NT2/D1 (cell line): ENCODE measurements at regions not wholly inside any gene's neighbourhood (a gene's known extent, or its start where the extent isn't known, plus 50 kb on each side); places are given as distances from the start of the nearest gene placed in this dataset.
"Not testable (repeated sequence)": the region's sequence is repeated elsewhere in the genome, so short reads cannot be mapped to it uniquely, and the experiment has no call there.

Experiments
- DNase-seq: peaks from one replicate; pipeline ENCODE4 v3.0.0-alpha.2; 2011; ENCODE audit warnings: low read depth, low spot score
- H3K27me3 ChIP-seq: 2 replicates; pipeline ENCODE4 v1.6.0; 2011; ENCODE audit warnings: mild to moderate bottlenecking; ENCODE audit not compliant: insufficient read length, insufficient read depth
- H3K36me3 ChIP-seq: 2 replicates; pipeline ENCODE4 v1.6.1; 2011; ENCODE audit warnings: mild to moderate bottlenecking, low read length, mixed read lengths; ENCODE audit not compliant: insufficient read depth, insufficient read length
- H3K4me1 ChIP-seq: 2 replicates; pipeline ENCODE4 v1.5.1; 2011; ENCODE audit not compliant: insufficient read depth, insufficient read length
- H3K4me3 ChIP-seq: 2 replicates; pipeline ENCODE4 v1.5.1; 2011; ENCODE audit warnings: low read depth; ENCODE audit not compliant: insufficient read length
- H3K9ac ChIP-seq: 2 replicates; pipeline ENCODE4 v1.6.0; 2011; ENCODE audit warnings: low read depth; ENCODE audit not compliant: insufficient read length
- H3K9me3 ChIP-seq: 2 replicates; pipeline ENCODE4 v1.5.1; 2011; ENCODE audit warnings: mild to moderate bottlenecking, low read length; ENCODE audit not compliant: insufficient read depth
- SUZ12 ChIP-seq: IDR thresholded peaks from 2 replicates; pipeline ENCODE4 v1.6.1; 2011; ENCODE audit not compliant: insufficient read length, insufficient read depth; ENCODE audit errors: extremely low read depth
- YY1 ChIP-seq: IDR thresholded peaks from 2 replicates; pipeline ENCODE4 v1.6.1; 2011; ENCODE audit not compliant: insufficient read length, insufficient read depth
- ZNF274 ChIP-seq: IDR thresholded peaks from 2 replicates; pipeline ENCODE4 v1.6.1; 2011; ENCODE audit warnings: mild to moderate bottlenecking, low read depth, low read length

- Histone ChIP-seq H3K4me3 (no peak overlapping the region), H3K9me3 (no peaks in the 10 kb centered on the region), H3K36me3 (no peaks in the 10 kb centered on the region), H3K9ac (no peak overlapping the region), H3K27me3 (no peaks in the 10 kb centered on the region), H3K4me1 (no peaks in the 10 kb centered on the region)
- TF ChIP-seq ZNF274 = no peak
- TF ChIP-seq YY1 = no peak
- TF ChIP-seq SUZ12 = no peak
- no peak for DNase-seq
Observed at GRCh38 chr5:152644029-152644728, 239.1 kb upstream of the NMUR2 start.

GRCh38 chr5:152649609-152650008, 244.5 kb upstream of the NMUR2 start:
- H3K9ac ChIP-seq = no peak overlapping the region
- H3K4me1 ChIP-seq = no peaks in the 10 kb centered on the region
- no peaks in the 10 kb centered on the region for H3K36me3 ChIP-seq
- H3K4me3 ChIP-seq = no peak overlapping the region
- DNase-seq = no peak
- H3K9me3 ChIP-seq = no peaks in the 10 kb centered on the region
- no peaks in the 10 kb centered on the region for H3K27me3 ChIP-seq
- TF ChIP-seq YY1 = no peak
- no peak for TF ChIP-seq SUZ12
- TF ChIP-seq ZNF274 = no peak

- Histone ChIP-seq H3K4me1 (no peaks in the 10 kb centered on the region), H3K4me3 (no peak overlapping the region), H3K27me3 (no peaks in the 10 kb centered on the region), H3K9ac (no peak overlapping the region), H3K9me3 (no peaks in the 10 kb centered on the region), H3K36me3 (no peaks in the 10 kb centered on the region)
- DNase-seq = no peak
- no peak for TF ChIP-seq YY1
- no peak for TF ChIP-seq SUZ12
- no peak for TF ChIP-seq ZNF274
Observed at GRCh38 chr5:152650413-152650812, 245.3 kb upstream of the NMUR2 start.

- not testable (repeated sequence) for H3K4me3 ChIP-seq, H3K36me3 ChIP-seq, H3K27me3 ChIP-seq, H3K9ac ChIP-seq, DNase-seq, H3K9me3 ChIP-seq, H3K4me1 ChIP-seq
Observed at GRCh38 chr5:152659470-152659869, 254.4 kb upstream of the NMUR2 start.

DNA sequence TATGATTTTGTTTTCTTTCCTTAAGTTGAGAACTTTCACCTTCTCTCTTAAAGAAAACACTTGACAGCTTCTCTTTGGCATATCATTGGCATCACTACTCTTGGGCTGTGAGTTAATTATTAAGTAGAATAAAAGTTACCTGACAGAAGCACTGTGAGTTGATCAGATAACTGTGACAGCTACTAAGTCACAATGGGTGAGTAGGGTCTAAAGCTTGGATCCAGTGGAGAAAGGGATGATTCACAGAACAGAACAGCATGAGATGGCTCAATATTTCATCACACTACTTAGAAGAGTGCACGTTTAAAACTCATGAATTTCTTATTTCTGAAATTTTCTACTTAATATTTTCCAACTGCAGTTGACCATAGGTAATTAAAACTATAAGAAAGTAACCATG, 268.5 kb upstream of the NMUR2 start:
- H3K27me3 ChIP-seq = no peaks in the 10 kb centered on the region
- H3K36me3 ChIP-seq = no peaks in the 10 kb centered on the region
- no peak for DNase-seq
- H3K4me3 ChIP-seq = no peak overlapping the region
- H3K9me3 ChIP-seq = no peaks in the 10 kb centered on the region
- TF ChIP-seq YY1 (no peak), ZNF274 (no peak), SUZ12 (no peak)
- H3K4me1 ChIP-seq = no peaks in the 10 kb centered on the region
- no peak overlapping the region for H3K9ac ChIP-seq

- Histone ChIP-seq H3K4me1 (no peaks in the 10 kb centered on the region), H3K9me3 (no peaks in the 10 kb centered on the region), H3K27me3 (no peaks in the 10 kb centered on the region), H3K9ac (no peak overlapping the region), H3K4me3 (no peak overlapping the region), H3K36me3 (no peaks in the 10 kb centered on the region)
- DNase-seq = no peak
- no peak for TF ChIP-seq YY1
- no peak for TF ChIP-seq SUZ12
- no peak for TF ChIP-seq ZNF274
Observed at GRCh38 chr5:152674403-152674802, 269.3 kb upstream of the NMUR2 start.

DNA sequence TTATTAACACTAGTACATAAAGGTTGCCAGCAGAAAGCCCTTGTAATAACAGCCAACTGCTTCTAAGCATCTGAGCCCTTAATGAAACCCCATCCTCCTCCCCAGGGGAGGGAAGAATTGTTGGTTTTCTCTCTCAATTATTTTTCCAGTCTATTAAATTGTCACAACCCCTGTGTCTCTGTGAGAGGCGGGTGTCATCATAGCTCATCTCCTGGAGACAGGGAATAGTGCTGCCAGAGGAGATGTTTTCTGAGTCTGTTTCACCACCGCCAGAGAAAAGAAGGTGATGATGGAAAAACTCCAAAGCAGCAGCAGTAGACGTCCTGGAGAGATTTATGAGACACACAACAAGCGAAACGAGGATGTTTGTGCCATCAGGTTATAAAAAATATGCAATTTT, 271.1 kb upstream of the NMUR2 start:
- Histone ChIP-seq H3K27me3 (no peaks in the 10 kb centered on the region), H3K9ac (no peak overlapping the region), H3K9me3 (no peaks in the 10 kb centered on the region), H3K4me3 (no peak overlapping the region), H3K36me3 (no peaks in the 10 kb centered on the region), H3K4me1 (no peaks in the 10 kb centered on the region)
- TF ChIP-seq ZNF274 = no peak
- no peak for TF ChIP-seq SUZ12
- TF ChIP-seq YY1 = no peak
- DNase-seq = no peak

DNA sequence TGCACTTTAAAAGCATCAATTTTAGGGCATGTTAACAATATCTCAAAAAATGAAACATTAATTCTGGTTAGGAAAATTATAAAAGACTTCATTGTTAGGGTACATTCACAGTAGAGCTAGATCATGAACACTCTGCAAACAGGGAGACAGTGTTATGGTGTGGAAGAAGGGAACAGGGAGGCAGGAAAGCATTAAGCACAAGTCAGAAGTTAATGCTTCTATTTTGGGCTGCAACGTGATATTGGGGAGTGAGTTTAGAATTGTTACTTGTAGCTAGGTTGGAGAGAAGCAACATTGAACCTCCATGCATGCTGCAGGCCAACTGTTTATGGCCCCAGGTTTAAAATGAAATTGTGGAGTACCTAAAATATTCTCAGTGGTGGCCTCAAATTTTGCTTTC, 278.1 kb upstream of the NMUR2 start:
- TF ChIP-seq ZNF274 (no peak), SUZ12 (no peak), YY1 (no peak)
- Histone ChIP-seq H3K27me3 (no peaks in the 10 kb centered on the region), H3K4me1 (no peaks in the 10 kb centered on the region), H3K9me3 (peaks cover 19% of the 10 kb centered on the region), H3K9ac (no peak overlapping the region), H3K36me3 (no peaks in the 10 kb centered on the region), H3K4me3 (no peak overlapping the region)
- DNase-seq = no peak
